Erythroblast (primary cell): ENCODE measurements at regions not wholly inside any gene's neighbourhood (a gene's known extent, or its start where the extent isn't known, plus 50 kb on each side); places are given as distances from the start of the nearest gene placed in this dataset.

Source experiments
- GATA1 ChIP-seq: IDR thresholded peaks from 2 replicates; pipeline ENCODE4 v1.6.1; 2011; ENCODE audit warnings: low read depth, mild to moderate bottlenecking, control low read depth, low read length, moderate library complexity
- POLR2A ChIP-seq: IDR thresholded peaks from 2 replicates; pipeline ENCODE4 v1.6.1; 2011; ENCODE audit warnings: mild to moderate bottlenecking, low read length

DNA sequence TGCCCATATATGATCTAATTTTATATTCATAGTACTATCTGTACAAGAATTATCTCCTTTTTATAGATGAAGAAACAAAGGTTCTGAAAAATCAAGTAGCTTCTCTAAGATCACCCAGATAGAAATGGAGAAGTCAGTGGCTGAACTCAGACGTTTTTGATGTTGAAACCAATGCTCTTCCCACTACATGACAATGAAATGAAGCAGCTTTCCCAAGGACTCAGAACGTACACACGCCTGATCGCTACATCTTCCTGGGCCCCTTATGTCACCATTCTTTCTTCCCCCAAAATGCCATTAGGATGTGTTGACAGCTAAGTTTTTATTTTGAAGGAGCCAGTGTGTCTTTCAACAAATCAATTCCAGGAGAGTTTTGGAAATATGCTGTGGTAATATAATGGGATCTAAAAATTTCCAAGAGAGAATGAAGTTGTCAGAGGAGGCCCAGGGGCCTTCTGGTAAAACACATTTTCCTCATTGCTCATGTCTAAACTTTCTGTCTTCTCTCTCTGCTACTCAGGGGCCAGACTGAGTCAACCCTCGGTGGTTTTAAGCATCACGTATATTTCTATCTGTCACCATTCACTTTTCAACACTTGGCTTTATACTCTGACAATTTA lies 98.1 kb upstream of the COL21A1 start:
- TF ChIP-seq POLR2A = no peak
- no peak for TF ChIP-seq GATA1
